Psoas muscle (tissue), 7 donors: ENCODE measurements at regions not wholly inside any gene's neighbourhood (a gene's known extent, or its start where the extent isn't known, plus 50 kb on each side); places are given as distances from the start of the nearest gene placed in this dataset.

Source experiments
- ATAC-seq, 4 donors: fragments of 200-7000 bp; cut with Tn5 transposase; one replicate each; pipeline ENCODE4 v1.9.1; 2020; ENCODE audit warnings: moderate library complexity in 3 of 4, mild to moderate bottlenecking in 2 of 4
- DNase-seq, 2 donors: peaks; one replicate each; pipeline ENCODE4 v3.0.0-alpha.2; 2020
- H3K27ac ChIP-seq: fragments of 200-600 bp; one replicate; pipeline ENCODE4 v1.8.0; 2022
- H3K27me3 ChIP-seq, 3 donors: fragments of 200-600 bp in 1 of 3; one replicate each; pipeline versions ENCODE4 v1.6.1 to v1.8.0; 2013 to 2022; ENCODE audit warnings: low read length in 2 of 3, mild to moderate bottlenecking in 2 of 3, moderate library complexity in 1 of 3; ENCODE audit not compliant: insufficient read depth in 3 of 3
- H3K36me3 ChIP-seq, 2 donors: fragments of 200-600 bp in 1 of 2; one replicate each; pipeline versions ENCODE4 v1.6.1 to v1.8.0; 2013 to 2022; ENCODE audit warnings: low read depth in 1 of 2, mild to moderate bottlenecking in 1 of 2, moderate library complexity in 1 of 2; ENCODE audit not compliant: insufficient read depth in 1 of 2
- H3K4me1 ChIP-seq: fragments of 200-600 bp; one replicate; pipeline ENCODE4 v1.8.0; 2022
- H3K4me3 ChIP-seq: fragments of 200-600 bp; one replicate; pipeline ENCODE4 v1.8.0; 2022; ENCODE audit warnings: mild to moderate bottlenecking
- H3K9me3 ChIP-seq: fragments of 200-600 bp; one replicate; pipeline ENCODE4 v1.8.0; 2022
- CTCF ChIP-seq: fragments of 200-600 bp; IDR thresholded peaks from one replicate; pipeline ENCODE4 v1.8.0; 2022; ENCODE audit warnings: antibody characterized with exemption
- WGBS, 3 donors: extraction: QIAGEN DNeasy Blood & Tissue Kit; methylation state at CpG; one replicate each; pipeline versions ENCODE4 v1.1.6 to v1.1.7; 2013; 5-methylcytosine and 5-hydroxymethylcytosine counted together
- intact Hi-C, 2 donors: fragments of 100-400 bp; cut with DNase I; formaldehyde crosslinking; loops; one replicate each; pipeline versions ENCODE4 v1.11.0 to v1.14.2; 2022
- donor health status: healthy with polysubstance abuse.
- donor health status: DM: no; HTN: no; CAD: no; lungs with moderate emphysema.
- donor health status: Bipolar disorder and iron deficiency.
- donor health status: healthy.
- donor health status: DM: yes; HTN: yes; CAD: no.
- donor health status: DM: no; HTN: no; CAD: no.
- donor health status: DM: yes; HTN: yes; CAD: no.

GRCh38 chrX:39145859-39146258 is 344.6 kb downstream of the MID1IP1 start:
- Histone ChIP-seq H3K4me3 (no peak overlapping the region), H3K27me3 (peaks cover 0 to 27% (median 0%) of the 10 kb centered on the region in 3 donors), H3K4me1 (no peaks in the 10 kb centered on the region), H3K9me3 (no peaks in the 10 kb centered on the region), H3K36me3 (no peaks in the 10 kb centered on the region), H3K27ac (no peak overlapping the region)
- peak in 1 of 4 donors; percentile 49 for ATAC-seq
- DNase-seq, result no peak
- no peak for TF ChIP-seq CTCF
- intact Hi-C loops, result loop anchor here in 1 of 2 donors (10.0 kb wide), 1 partner anchor 391 kb away; no protein-coding TSS in a partner anchor

GRCh38 chrX:39149761-39150160 is 348.5 kb downstream of the MID1IP1 start:
- Histone ChIP-seq H3K36me3 (no peaks in the 10 kb centered on the region), H3K27ac (no peak overlapping the region), H3K9me3 (no peaks in the 10 kb centered on the region), H3K4me1 (no peaks in the 10 kb centered on the region), H3K27me3 (peaks cover 0 to 17% (median 0%) of the 10 kb centered on the region in 3 donors), H3K4me3 (no peak overlapping the region)
- intact Hi-C loops, result loop anchor here (5.0 to 10.0 kb wide), 2 partner anchors 382 to 395 kb away; no protein-coding TSS in a partner anchor
- peak; percentile 75 to 86 for DNase-seq
- 21 to 48% (median 36%) methylated on average over 8 of the region's 8 CpGs for WGBS, 3 donors
- peak; percentile 74 for TF ChIP-seq CTCF
- peak; percentile 70 to 88 (median 74) for ATAC-seq

GRCh38 chrX:39150220-39150619 is 349.0 kb downstream of the MID1IP1 start:
- Histone ChIP-seq H3K27me3 (peaks cover 0 to 17% (median 0%) of the 10 kb centered on the region in 3 donors), H3K27ac (no peak overlapping the region), H3K4me3 (no peak overlapping the region), H3K4me1 (no peaks in the 10 kb centered on the region), H3K36me3 (no peaks in the 10 kb centered on the region), H3K9me3 (no peaks in the 10 kb centered on the region)
- 65 to 81% (median 77%) methylated on average over 5 of the region's 5 CpGs for WGBS, 3 donors
- intact Hi-C loops, result loop anchor here in 1 of 2 donors (5.0 kb wide), 1 partner anchor 383 kb away; no protein-coding TSS in a partner anchor
- ATAC-seq (no peak), DNase-seq (no peak)
- TF ChIP-seq CTCF, result no peak

- intact Hi-C loops, result loop anchor here in 1 of 2 donors (5.0 kb wide), 1 partner anchor 383 kb away; no protein-coding TSS in a partner anchor
- Histone ChIP-seq H3K27me3 (peaks cover 0 to 17% (median 0%) of the 10 kb centered on the region in 3 donors), H3K9me3 (no peaks in the 10 kb centered on the region), H3K4me3 (no peak overlapping the region), H3K27ac (no peak overlapping the region), H3K36me3 (no peaks in the 10 kb centered on the region), H3K4me1 (no peaks in the 10 kb centered on the region)
- DNase-seq (no peak), ATAC-seq (no peak)
- TF ChIP-seq CTCF, result no peak
- 64 to 86% (median 79%) methylated on average over 5 of the region's 5 CpGs for WGBS, 3 donors
Measured at GRCh38 chrX:39150621-39151020, 349.4 kb downstream of the MID1IP1 start.
